HG03521 (cell line): ENCODE measurements at regions not wholly inside any gene's neighbourhood (a gene's known extent, or its start where the extent isn't known, plus 50 kb on each side); places are given as distances from the start of the nearest gene placed in this dataset.

Experiments used
- ATAC-seq: cut with Tn5 transposase; IDR thresholded peaks from one replicate; pipeline ENCODE4 v1.9.1; 2021; ENCODE audit warnings: mild to moderate bottlenecking, moderate library complexity; ENCODE audit not compliant: unreplicated experiment

DNA sequence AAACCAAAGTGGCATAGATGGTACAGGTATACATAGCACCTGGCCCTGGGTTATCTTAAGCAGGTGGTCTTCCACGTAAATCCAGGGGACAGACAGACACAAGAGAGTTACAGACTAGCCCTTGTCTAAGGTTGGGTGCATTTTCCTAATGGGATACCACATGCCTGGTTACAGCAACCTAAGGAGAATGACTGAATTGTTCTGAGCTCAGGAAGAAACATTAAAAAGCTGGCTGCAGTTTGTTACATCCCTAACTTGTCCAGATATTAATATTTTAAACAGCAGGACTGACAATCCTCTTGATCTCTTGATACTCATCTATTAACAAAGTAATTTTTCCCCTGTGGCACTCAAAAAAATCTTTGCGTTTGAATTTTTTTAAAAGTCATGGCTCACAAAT lies 102.2 kb upstream of the SERP2 start:
- no peak for ATAC-seq

DNA sequence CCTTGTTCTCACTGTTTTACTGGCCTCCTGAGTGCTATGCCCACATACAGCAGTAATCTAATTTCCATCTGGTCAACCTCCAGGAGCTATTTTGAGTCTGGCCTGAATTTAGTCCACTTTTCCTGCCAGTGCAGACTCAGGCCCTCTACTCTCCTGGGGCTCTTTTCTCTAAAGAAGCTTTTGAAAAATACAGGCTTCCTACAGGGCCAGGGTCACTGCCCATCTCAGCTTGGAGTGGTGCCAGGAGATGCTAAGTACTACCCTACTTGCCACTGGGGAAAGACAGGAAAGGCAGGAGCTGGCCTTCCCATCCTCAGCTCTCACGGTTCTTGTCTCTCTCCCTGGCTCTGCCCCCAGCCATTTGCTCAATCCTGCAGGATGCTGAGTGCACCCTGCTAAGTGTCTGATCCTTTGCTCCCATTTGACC lies 101.7 kb upstream of the SERP2 start:
- no peak for ATAC-seq

DNA sequence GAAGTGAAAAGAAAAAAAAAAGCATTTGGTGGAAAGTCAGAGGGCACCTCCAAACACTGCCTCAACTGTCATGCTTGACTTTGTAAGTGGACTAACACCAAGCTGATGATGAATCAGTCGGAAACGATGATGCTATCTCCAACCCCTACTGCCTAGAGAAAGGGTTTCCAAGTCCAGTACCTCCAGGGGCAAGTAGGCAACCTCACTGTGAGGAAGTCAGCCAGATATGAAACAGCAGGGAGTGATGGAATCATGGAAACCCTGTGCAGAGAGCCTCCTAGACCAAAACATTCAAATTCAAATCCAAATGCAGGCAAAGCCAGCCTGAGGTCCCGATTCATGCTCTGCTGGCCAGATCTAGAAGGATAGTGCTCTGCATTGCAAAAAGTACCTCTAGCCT lies 100.9 kb upstream of the SERP2 start:
- no peak for ATAC-seq

DNA sequence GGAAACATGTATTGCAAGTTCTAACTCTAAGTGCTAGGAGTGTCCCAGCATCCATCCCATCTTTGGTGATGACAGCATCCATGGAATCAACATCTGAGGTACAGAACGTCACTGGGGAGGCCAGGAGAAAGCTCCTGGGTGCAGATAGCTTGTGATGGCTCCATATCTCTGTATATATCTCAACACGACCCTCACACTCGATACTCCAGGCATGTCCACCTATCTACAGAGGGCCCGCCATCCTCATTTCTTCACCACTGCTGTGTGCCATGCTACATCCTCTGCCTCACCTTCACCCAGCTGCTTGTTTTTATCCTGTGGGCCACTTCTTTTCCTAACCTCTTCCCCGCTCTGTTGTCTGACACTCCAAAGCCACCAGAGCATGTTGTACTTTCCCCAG lies 100.4 kb upstream of the SERP2 start:
- no peak for ATAC-seq

DNA sequence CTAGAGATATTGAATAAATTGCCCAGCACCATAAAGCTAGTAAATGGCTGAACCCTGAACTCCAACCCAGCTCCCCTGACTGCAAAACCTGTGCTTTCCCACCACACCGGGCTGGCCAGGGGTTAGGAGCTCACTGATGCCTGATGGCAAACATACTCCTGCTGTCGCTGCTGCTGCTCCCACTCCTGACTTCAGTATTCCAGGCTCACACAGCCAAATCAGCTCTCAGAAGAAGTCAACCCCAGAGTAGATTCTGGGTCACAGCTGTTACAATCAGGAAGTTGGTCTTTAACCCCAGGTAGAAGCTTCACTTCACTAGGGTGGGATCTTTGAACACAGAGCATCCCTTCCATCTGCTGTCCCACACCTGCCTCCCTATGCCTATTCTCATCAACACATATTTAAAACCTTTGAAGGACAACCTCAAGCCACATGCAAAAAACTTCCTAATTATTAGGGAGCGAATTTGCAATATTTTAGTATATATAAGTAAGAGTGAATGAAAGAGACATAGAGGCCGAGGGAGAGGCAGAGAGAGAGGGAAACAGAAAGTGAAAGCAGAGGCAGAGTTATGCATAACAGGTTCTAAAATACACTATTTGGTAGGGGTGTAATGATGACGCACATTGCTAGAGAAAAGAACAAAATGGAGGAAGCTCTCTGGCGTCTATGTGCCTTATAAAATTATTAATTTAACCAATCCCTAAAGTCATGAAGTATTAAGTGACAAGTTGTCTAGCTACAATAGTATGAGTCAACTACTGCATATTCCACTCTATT lies 99.4 kb upstream of the SERP2 start:
- ATAC-seq: peak; percentile 85

DNA sequence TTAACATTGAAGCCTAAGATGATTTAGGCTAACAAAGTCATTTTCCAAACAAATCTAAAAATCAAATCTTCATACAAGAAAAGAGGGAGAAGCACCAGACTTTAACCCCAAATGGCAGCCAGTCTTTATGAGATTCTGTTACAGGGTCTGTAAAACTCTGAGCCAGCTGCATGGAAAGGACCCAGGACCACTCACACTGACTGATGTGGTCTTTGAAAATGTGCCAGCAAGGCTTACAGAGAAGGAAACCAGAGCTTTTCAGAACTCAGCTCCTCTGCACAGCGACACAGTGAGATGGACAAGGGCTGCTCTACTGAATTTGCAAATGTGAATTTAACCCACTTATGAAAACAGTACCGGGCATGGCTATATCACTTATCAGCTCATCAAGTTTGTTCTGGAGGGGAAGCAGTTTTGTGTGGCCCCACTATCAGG lies 98.8 kb upstream of the SERP2 start:
- peak; percentile 22 for ATAC-seq

DNA sequence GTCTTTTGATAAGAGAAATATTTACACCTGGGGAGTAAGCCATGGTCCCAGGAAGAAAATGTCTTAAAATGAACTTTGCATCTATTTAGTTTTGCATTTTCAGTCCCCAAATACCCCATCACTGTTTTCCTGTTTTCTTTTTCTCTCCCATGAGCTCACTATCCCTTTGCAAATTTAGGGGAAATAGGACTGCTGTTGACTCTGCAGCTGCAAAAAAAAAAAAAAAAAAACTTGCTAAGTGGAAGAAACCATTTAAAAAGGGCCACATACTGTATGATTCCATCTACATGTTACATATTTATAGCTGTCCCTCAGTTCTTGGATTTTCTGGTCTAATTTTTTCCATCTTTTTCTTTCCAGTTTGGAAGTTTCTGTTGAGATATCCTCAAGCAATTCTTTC lies 98.2 kb upstream of the SERP2 start:
- no peak for ATAC-seq

DNA sequence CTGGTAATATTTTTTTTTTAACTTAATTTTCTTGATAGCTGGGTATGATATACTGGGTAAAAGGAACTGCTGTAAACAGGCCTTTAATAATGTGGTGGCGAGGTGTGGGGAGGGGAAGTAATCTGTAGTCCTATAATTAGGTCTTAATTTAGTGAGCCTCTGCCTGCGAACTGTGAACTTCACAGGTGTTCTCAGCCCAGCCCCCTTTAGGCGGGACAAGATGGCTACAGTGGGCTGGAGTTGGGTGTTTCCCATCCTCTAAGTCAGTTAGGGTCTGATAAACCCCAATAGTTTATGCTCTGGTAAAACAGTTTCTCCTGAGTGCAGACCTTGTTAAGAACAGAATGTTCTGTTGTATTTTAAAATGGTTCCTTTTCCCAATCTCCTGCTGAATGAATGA lies 97.6 kb upstream of the SERP2 start:
- ATAC-seq: no peak

DNA sequence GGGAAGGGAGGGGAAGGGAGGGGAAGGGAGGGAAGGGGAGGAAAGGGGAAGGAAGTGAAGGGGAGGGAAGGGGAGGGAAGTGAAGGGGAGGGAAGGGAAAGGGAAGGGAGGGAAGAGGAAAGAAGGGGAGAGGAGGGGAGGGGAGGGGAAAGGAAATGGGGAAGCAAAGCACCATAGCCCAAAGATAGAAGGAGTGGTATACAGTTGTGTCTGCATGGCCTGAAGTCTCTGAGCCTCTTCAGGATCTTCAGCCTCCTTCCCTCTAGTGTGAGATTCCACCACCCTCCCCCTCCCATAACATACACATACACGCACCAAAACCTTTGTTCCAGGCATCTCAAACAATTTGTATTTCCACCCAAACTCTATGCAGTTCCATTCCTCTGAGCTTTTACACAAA lies 96.2 kb upstream of the SERP2 start:
- ATAC-seq: no peak

DNA sequence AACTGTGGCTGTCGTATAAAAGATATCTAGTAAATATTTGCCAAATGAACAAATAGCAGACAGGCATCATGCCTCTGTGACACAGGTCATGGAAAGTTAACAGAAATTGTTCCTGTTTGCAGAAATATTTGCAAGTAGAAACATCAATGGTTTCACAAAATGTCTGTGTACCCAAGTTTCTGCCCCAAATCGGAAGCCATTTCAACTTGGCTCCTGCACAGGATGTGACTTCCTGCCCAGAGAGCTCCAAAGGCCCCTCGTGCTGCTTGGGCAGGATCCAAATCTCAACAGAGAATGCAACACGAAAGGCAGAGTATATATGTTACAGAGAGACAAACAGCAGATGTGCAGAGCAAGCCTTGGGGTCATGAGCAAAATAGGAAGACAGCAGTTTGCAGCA lies 95.5 kb upstream of the SERP2 start:
- no peak for ATAC-seq

DNA sequence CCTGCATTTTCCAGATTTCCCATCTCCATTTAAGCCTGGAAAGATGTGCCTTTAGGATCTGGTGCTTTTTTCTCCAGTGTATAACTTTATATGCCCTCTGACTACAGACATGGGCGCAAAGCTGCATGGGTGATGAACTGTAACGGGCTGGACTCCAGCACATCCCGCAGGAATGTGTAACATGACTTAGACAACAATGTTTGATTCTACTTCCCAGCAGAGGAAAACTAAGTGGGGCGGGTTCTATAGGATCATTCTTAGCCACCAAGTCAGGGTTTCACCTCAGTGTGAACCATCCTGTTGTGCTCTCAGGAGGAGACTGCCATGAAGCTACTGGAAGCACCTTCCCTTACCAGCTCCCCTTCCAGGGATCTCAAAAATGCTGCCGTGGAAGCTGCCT lies 93.2 kb upstream of the SERP2 start:
- no peak for ATAC-seq

DNA sequence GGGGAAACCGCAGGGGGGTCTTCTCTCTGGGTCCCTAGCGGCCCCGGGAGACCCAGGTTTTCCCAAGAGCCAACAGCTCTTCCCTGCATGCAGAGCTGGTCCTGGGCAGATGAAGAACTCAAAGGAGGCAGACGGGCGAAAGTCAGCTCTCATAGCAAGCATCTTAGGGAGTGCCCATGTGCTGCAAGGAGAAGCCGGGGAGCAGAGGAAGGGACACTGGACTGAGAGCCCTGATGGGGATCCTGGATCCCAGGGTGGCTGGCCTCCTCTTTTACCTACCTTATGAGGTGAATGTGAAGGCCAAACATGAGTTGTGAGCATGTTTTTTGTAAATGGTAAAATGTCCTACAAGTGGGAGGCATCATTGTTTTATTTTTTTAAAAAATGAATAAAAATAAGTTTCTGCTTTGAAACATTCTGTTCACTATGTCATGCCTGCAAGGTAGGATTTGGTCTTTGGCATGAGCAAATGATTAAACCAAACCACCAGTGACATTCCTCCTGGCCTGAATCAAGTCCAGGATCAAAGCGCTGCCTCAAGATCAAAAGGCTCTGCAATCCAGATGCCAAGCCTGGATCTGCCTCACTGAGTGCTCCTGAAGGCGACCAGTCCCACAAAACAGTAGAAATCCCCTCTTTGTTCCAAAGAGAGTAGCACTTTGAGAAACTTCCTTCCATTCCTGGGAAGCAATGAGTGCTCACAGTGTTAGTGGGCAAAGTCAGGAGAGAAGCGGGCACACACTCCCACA lies 92.2 kb upstream of the SERP2 start:
- ATAC-seq: no peak

DNA sequence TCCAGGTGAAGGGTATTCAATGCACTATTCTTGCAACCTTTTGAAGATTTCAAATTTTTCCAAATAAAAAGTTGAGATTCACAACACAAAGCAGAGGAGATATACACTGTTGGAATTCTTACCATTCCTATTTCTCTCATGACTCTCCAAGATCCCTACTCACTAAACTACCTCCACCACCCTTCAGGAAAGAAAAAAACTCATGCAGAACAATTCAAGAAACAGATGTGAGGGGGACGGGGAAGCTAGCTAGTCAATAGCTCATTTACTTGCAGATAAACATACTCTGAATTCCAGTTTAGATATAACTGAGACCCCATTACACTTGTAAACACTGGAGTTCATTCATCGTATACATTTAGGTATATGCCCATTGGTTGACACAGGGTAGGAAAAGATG lies 90.0 kb upstream of the SERP2 start:
- no peak for ATAC-seq

DNA sequence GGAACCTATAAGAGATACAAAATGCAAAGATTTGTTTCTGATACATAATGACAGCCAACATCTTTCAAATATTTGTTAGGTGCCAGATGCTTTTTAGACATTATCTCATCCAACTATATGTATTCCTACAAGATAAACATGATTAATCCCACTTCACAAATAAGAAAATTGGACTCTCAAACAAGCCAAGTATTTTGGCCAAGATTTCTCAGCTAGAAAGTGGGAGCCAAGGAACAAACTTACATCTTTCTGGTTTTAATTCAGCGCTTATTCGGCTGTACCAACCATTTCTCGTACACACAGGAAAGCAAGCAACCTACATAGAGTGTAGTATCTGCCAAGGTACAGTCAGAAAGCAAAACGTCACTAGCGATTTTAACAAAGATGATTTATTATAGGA lies 85.7 kb upstream of the SERP2 start:
- ATAC-seq: no peak

DNA sequence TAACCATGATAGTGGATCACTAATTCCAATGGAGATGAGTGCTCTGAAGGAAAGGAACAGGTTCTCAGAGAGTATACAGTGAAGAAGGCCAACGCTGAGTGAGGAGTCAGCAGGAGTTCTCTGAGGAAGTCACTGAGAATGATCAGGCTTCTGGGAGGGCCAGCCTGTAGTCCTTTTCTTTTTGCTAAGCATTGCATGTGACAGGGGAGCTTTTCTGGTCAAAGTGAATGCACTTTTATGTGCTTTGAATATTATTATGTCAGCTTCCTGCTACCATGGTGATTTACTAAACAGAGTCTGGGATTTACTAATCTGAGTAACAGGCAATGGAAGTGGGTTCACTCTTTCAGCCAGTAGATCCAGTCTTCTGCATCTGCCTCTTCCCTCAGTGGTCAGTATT lies 81.1 kb upstream of the SERP2 start:
- no peak for ATAC-seq

DNA sequence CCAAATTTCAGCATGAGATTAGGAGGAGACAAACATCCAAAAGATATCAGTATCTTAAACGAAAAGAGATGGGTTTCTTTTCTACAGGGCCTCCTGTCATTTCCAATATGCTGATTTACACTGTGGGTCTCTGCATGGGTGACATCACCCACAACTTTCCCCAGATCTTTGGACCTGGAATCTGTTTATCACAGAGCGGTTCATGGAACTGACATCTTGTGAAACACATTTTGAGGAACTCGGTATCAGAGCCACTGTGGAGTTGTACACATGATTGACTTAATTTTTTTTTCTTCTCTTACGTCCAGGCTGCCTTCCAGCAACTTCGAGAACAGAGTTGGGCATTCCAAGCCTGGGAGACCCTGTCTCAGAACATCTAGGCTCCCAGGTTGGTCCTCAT lies 80.2 kb upstream of the SERP2 start:
- ATAC-seq: no peak

DNA sequence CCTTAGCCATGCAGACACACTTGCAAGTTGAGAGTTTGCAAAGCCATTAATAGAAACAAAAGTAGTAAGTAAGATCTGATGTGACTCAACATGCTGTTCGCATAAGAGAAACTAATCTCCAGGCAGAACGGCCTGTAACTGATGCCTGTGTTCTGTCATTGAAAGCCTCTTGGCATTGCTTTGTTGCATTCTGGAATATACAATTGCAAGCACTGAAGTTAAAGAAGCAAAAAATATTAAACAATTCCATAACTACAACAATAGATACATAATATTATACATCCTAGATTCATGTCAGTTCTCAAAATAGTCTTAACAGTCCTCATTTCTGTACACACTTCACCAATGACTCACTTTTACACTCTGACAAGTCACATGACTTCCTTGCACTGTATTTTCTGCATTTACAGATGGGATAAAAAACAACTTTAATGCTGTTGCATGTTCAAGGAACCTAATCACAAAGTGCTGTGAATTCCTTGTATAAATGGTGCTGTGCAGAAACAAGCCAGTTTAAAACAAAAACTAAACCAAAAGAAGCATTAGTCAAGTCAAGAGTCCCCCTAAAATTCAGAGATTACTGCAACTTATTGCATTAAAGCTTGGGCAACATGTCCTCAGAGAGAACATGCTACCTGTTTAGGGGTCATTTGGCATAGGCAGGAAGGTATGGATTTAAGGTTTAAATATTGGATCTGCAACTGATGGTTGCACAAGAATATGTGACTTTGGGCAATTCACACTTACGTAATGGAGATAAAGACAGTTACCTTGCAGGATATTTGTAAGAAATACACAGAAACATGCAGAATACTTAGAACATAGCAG lies 79.5 kb upstream of the SERP2 start:
- ATAC-seq: no peak

DNA sequence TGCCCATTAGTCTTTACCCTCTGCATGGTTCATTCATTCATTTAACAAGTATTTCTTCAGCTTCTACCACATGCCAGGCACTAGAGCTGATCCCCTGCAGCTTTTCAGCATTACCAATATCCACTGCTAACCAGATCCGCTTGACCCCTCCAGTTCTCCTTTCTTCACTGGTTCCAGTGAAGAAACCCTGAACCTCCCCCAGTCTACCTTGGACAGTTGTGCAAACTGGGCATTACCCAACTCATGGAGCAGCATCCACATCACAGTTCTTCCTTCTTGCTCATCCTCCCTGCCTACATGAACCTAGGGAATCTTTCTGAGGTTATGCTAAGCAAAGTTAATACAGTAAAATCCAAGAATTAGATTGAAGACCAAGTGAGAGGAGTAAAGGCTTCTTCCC lies 78.7 kb upstream of the SERP2 start:
- ATAC-seq: no peak

DNA sequence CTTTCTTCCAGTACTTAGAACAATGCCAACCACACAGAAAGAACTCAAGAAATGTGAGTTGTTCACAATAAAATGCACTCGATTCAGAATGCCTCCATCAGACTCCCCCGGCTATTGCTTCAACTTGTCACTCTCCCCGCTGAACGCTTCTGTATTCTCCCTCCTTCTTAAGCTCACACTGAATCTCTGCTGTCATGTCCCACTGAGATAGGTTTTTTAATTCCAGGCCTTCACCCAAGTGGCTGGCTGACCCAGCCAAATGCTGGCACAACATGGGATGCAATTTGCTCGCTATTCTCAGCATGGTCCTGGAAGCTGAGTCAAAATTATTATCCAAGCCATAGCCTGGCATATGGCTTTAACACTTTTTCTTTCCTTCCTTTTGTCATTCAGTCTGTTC lies 76.8 kb upstream of the SERP2 start:
- ATAC-seq: no peak

DNA sequence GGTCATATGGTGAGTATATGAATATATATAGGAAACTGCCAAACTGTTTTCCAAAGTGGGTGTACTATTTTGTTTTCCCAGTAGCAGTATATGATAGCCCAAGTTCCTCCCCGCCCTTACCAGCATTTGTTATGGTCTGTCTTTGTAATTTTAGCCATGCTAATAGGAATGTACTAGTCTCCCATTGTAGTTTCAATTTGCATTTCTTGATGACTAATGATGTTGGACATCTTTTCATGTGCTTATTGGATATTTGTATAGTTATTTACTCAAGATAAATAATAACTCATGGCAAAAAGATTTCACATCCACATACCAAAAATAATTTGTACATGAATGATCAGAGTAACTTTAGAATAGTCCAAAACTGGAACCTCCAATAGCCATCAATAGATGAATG lies 75.3 kb upstream of the SERP2 start:
- ATAC-seq: no peak

DNA sequence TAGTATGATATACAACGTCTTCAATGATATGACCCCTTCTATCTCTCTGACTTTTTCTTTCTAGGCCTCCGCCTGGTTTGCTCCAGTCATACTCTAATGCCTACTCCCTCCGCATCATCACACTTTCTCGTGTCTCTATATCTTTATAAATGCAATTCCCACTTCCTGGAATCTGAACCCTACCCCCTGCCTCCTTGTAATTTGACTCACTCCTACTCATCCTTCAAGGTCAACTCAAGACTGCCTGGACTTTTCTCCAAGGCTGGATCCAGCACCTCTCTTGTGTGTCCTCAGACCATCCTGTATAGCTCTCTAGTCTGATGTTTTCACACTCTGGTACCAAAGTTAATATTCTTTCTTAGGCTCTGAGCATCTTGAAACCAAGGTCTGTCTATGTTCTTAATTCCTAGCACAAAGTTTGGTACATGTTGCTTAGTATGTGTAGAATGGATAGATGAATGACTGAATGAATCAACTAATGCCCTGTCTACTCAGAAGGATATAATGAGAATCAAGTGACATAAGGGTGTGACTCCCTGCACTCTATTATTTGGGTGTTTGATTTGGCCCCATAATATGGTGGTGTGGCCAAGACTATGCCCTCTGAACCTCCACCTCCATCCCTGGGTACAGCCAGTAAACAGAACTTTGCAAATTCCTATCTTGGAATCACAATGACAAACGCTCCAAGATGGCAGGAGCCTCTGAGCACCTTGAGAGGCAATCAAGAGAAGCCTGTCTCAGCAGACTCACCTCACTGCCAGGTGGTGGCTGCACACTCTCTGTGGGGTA lies 74.3 kb upstream of the SERP2 start:
- ATAC-seq: no peak
